IMR-90 (cell line): ENCODE measurements at regions not wholly inside any gene's neighbourhood (a gene's known extent, or its start where the extent isn't known, plus 50 kb on each side); places are given as distances from the start of the nearest gene placed in this dataset.

Experiments used
- ATAC-seq: fragments of 200-7000 bp; cut with Tn5 transposase; 2 replicates; pipeline ENCODE4 v1.9.1; 2020; ENCODE audit warnings: low read depth, mild to moderate bottlenecking, moderate library complexity
- BruUV-seq: library from RNA; stranded (reverse); fragments of 400-500 nt; replicated peaks from 2 replicates; lab custom pipeline; 2021; lab: Mats Ljungman, UMichigan
- CTCF ChIA-PET: fragments of 300-600 bp; formaldehyde crosslinking; extraction: SDS; loops from one replicate; lab custom pipeline; 2021; ENCODE audit warnings: antibody characterized with exemption; lab: Yijun Ruan, JAX
- POLR2A ChIA-PET: fragments of 300-600 bp; sonication (Branson Sonifier 250); formaldehyde crosslinking; loops from one replicate; lab custom pipeline; 2022; ENCODE audit warnings: antibody characterized with exemption; ENCODE audit not compliant: unreplicated experiment; lab: Charles Lee
- DNase-seq: peaks from one replicate; pipeline ENCODE4 v3.0.0; 2013
- H2AFZ ChIP-seq: replicated peaks from 2 replicates; pipeline ENCODE3; 2013; ENCODE audit warnings: low read length, mild to moderate bottlenecking; ENCODE audit not compliant: poor library complexity
- H2AK5ac ChIP-seq: 2 replicates; pipeline ENCODE4 v1.6.1; 2013; ENCODE audit warnings: low read depth, low read length, inconsistent platforms
- H2AK9ac ChIP-seq: replicated peaks from 2 replicates; pipeline ENCODE3; 2013; ENCODE audit warnings: mild to moderate bottlenecking, low read depth, low read length, moderate library complexity; ENCODE audit not compliant: poor library complexity
- H2BK120ac ChIP-seq: 2 replicates; pipeline ENCODE4 v1.6.1; 2013; ENCODE audit warnings: low read depth, low read length, inconsistent platforms
- H2BK15ac ChIP-seq: 3 replicates; pipeline ENCODE4 v1.6.1; 2013; ENCODE audit warnings: low read depth, low read length, inconsistent platforms
- H2BK20ac ChIP-seq: 2 replicates; pipeline ENCODE4 v1.6.1; 2013; ENCODE audit warnings: low read depth, mild to moderate bottlenecking, inconsistent platforms, low read length, moderate library complexity
- H2BK5ac ChIP-seq: 2 replicates; pipeline ENCODE4 v1.6.1; 2013; ENCODE audit warnings: mild to moderate bottlenecking, low read depth, low read length, inconsistent platforms; ENCODE audit not compliant: poor library complexity, severe bottlenecking
- H3K14ac ChIP-seq: replicated peaks from 2 replicates; pipeline ENCODE4 v1.6.1; 2013; ENCODE audit warnings: low read depth, low read length, inconsistent platforms
- H3K18ac ChIP-seq: 2 replicates; pipeline ENCODE4 v1.6.1; 2013; ENCODE audit warnings: low read depth, low read length, control low read depth
- H3K23ac ChIP-seq: 2 replicates; pipeline ENCODE4 v1.6.1; 2013; ENCODE audit warnings: low read depth, low read length, inconsistent platforms
- H3K27ac ChIP-seq: 2 replicates; pipeline ENCODE4 v1.5.1; 2013; ENCODE audit warnings: mild to moderate bottlenecking, control low read depth, low read length; ENCODE audit not compliant: insufficient read depth
- H3K27me3 ChIP-seq: 2 replicates; pipeline ENCODE4 v1.6.1; 2013; ENCODE audit warnings: low read length; ENCODE audit not compliant: control insufficient read depth, insufficient read depth
- H3K36me3 ChIP-seq: 2 replicates; pipeline ENCODE4 v1.6.1; 2013; ENCODE audit warnings: low read length, mixed read lengths; ENCODE audit not compliant: control insufficient read depth, insufficient read depth
- H3K4ac ChIP-seq: 2 replicates; pipeline ENCODE4 v1.6.1; 2013; ENCODE audit warnings: low read depth, low read length, inconsistent platforms
- H3K4me1 ChIP-seq: 2 replicates; pipeline ENCODE4 v1.6.1; 2013; ENCODE audit warnings: low read length, mixed read lengths; ENCODE audit not compliant: control insufficient read depth, insufficient read depth
- H3K4me2 ChIP-seq: 2 replicates; pipeline ENCODE4 v1.6.1; 2013; ENCODE audit warnings: low read depth, mild to moderate bottlenecking, control low read depth, low read length, moderate library complexity
- H3K4me3 ChIP-seq: 2 replicates; pipeline ENCODE4 v1.5.1; 2013; ENCODE audit warnings: low read depth, mild to moderate bottlenecking, control low read depth, low read length, moderate library complexity; ENCODE audit not compliant: insufficient read depth
- H3K56ac ChIP-seq: 2 replicates; pipeline ENCODE4 v1.6.1; 2013; ENCODE audit warnings: low read length, inconsistent platforms; ENCODE audit not compliant: insufficient read depth; ENCODE audit errors: extremely low read depth
- H3K79me1 ChIP-seq, 2 experiments: 2 replicates each; pipeline ENCODE4 v1.6.1; 2013; ENCODE audit warnings: low read length in 2 of 2, inconsistent platforms in 1 of 2, low read depth in 1 of 2
- H3K9ac ChIP-seq: 2 replicates; pipeline ENCODE4 v1.6.1; 2013; ENCODE audit warnings: low read depth, low read length, control low read depth
- H3K9me1 ChIP-seq: 2 replicates; pipeline ENCODE4 v1.6.1; 2013; ENCODE audit warnings: low read length, inconsistent platforms; ENCODE audit not compliant: insufficient read depth
- H3K9me3 ChIP-seq: 2 replicates; pipeline ENCODE4 v1.6.1; 2013; ENCODE audit warnings: low read length; ENCODE audit not compliant: control insufficient read depth, insufficient read depth
- H4K20me1 ChIP-seq: 2 replicates; pipeline ENCODE4 v1.6.1; 2013; ENCODE audit warnings: low read length, inconsistent platforms; ENCODE audit not compliant: insufficient read depth
- H4K5ac ChIP-seq: 2 replicates; pipeline ENCODE4 v1.6.1; 2013; ENCODE audit warnings: mild to moderate bottlenecking, low read depth, low read length, control low read depth
- H4K8ac ChIP-seq, 2 experiments: 2 replicates each; pipeline ENCODE4 v1.6.1; 2013; ENCODE audit warnings: low read depth in 2 of 2, low read length in 2 of 2, control low read depth in 1 of 2, inconsistent platforms in 1 of 2
- H4K91ac ChIP-seq: 2 replicates; pipeline ENCODE4 v1.6.1; 2013; ENCODE audit warnings: low read depth, low read length, inconsistent platforms; ENCODE audit not compliant: insufficient read depth
- BHLHE40 ChIP-seq: fragments of 150-350 bp; IDR thresholded peaks from 2 replicates; pipeline ENCODE4 v1.6.1; 2016; ENCODE audit warnings: mild to moderate bottlenecking, low read depth, low read length
- CEBPB ChIP-seq: IDR thresholded peaks from 2 replicates; pipeline ENCODE4 v1.6.1; 2012; ENCODE audit warnings: low read depth, low read length, improper control_type of control experiment
- CHD1 ChIP-seq: IDR thresholded peaks from 2 replicates; pipeline ENCODE4 v1.6.1; 2012; ENCODE audit warnings: low read depth, low read length, improper control_type of control experiment
- FOS ChIP-seq: fragments of 150-350 bp; IDR thresholded peaks from 2 replicates; pipeline ENCODE4 v1.6.1; 2016; ENCODE audit warnings: low read depth, low read length
- MAFK ChIP-seq: IDR thresholded peaks from 2 replicates; pipeline ENCODE4 v1.6.1; 2012; ENCODE audit warnings: low read depth, low read length, improper control_type of control experiment
- MAZ ChIP-seq: IDR thresholded peaks from 2 replicates; pipeline ENCODE4 v1.6.1; 2012; ENCODE audit warnings: low read depth, mild to moderate bottlenecking, low read length, improper control_type of control experiment, moderate library complexity, borderline replicate concordance
- MXI1 ChIP-seq: IDR thresholded peaks from 2 replicates; pipeline ENCODE4 v1.6.1; 2012; ENCODE audit warnings: low read depth, mild to moderate bottlenecking, low read length, moderate library complexity, borderline replicate concordance
- NFE2L2 ChIP-seq: fragments of 150-350 bp; IDR thresholded peaks from 2 replicates; pipeline ENCODE4 v1.6.1; 2016; ENCODE audit warnings: low read depth, mild to moderate bottlenecking, low read length
- POLR2A ChIP-seq: IDR thresholded peaks from 2 replicates; pipeline ENCODE4 v1.6.1; 2012; ENCODE audit warnings: mild to moderate bottlenecking, low read depth, low read length
- RAD21 ChIP-seq: IDR thresholded peaks from 2 replicates; pipeline ENCODE4 v1.6.1; 2012; ENCODE audit warnings: low read length, improper control_type of control experiment
- RCOR1 ChIP-seq: IDR thresholded peaks from 2 replicates; pipeline ENCODE4 v1.6.1; 2012; ENCODE audit warnings: mild to moderate bottlenecking, low read length, improper control_type of control experiment; ENCODE audit not compliant: insufficient replicate concordance
- RFX5 ChIP-seq: IDR thresholded peaks from 2 replicates; pipeline ENCODE4 v1.8.0; 2012; ENCODE audit warnings: low read depth, mild to moderate bottlenecking, low read length, moderate library complexity
- SMC3 ChIP-seq: fragments of 150-350 bp; IDR thresholded peaks from 2 replicates; pipeline ENCODE4 v1.6.1; 2016; ENCODE audit warnings: low read depth, mild to moderate bottlenecking, antibody characterized with exemption, low read length, moderate library complexity
- WGBS, 2 experiments: methylation state at CpG; one replicate each; pipeline versions ENCODE4 v1.1.5 to v1.1.7; 2013; ENCODE audit warnings: missing lambda C conversion rate in 2 of 2; ENCODE audit not compliant: insufficient read length in 1 of 2; ENCODE audit errors: extremely low coverage in 2 of 2; 5-methylcytosine and 5-hydroxymethylcytosine counted together
- dilution Hi-C: fragments of 300-500 bp; cut with HindIII; formaldehyde crosslinking; loops from one replicate; pipeline ENCODE4 v1.14.3; 2018; ENCODE audit warnings: low sequenced_read_pairs; ENCODE audit not compliant: unreplicated experiment
- in situ Hi-C: fragments of 300-500 bp; cut with MboI; formaldehyde crosslinking; loops from 3 replicates; pipeline ENCODE4 v1.14.3; 2019; ENCODE audit warnings: low sequenced_read_pairs, inconsistent platforms, mixed read lengths
- intact Hi-C: fragments of 100-400 bp; cut with micrococcal nuclease; formaldehyde crosslinking; loops from 2 replicates; pipeline ENCODE4 v1.10.0; 2022
- TF ChIP-seq, protein P1 (sequence below): fragments of 150-350 bp; IDR thresholded peaks from 2 replicates; pipeline ENCODE4 v1.6.1; 2017; ENCODE audit warnings: mild to moderate bottlenecking, antibody characterized with exemption, low read length, low read depth
- TF ChIP-seq, protein P2 (sequence below): fragments of 150-350 bp; IDR thresholded peaks from 2 replicates; pipeline ENCODE4 v1.6.1; 2016; ENCODE audit warnings: low read depth, mild to moderate bottlenecking, low read length, moderate library complexity, borderline replicate concordance
- TF ChIP-seq, protein P3 (sequence below): conservative IDR thresholded peaks from 2 replicates; pipeline ENCODE4 v1.5.1; 2012; ENCODE audit warnings: mild to moderate bottlenecking, low read depth, low read length, improper control_type of control experiment

DNA sequence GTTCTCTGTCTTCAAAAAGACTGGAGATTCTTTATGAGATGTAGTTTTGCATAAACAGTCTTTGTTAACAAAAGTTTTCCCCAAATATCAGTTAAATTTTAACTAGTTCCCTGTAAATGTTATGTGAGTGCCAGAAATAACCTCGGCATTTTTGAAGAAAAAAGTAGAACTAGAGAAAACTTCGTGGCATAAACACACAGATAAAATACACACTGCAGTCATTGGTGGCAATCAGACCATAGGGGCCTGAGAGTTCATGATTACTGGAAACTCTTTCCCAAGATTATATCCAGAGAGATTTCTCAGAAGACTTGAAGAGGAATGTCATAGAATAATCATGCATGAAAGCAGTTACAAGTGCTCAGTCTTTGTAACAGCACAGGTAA is 190.0 kb downstream of the MZT1 start:
- no peak overlapping the region for H2BK5ac ChIP-seq
- no CpG with 5 or more reads among the region's 2 CpGs for WGBS, 2 experiments
- no peaks in the 10 kb centered on the region for H3K36me3 ChIP-seq
- ChIA-PET POLR2A (no interaction called here), CTCF (no interaction called here)
- H3K4me1 ChIP-seq, result no peaks in the 10 kb centered on the region
- H3K4me3 ChIP-seq, result no peak overlapping the region
- no peak overlapping the region for H4K91ac ChIP-seq
- H3K79me1 ChIP-seq, result no peaks in the 10 kb centered on the region
- H2AK9ac ChIP-seq, result no peak overlapping the region
- no peak overlapping the region for H4K8ac ChIP-seq
- no peak overlapping the region for H2BK15ac ChIP-seq
- intact Hi-C loops, result no loop called here
- dilution Hi-C loops, result no loop called here
- no peak overlapping the region for H2BK20ac ChIP-seq
- H3K9me1 ChIP-seq, result no peaks in the 10 kb centered on the region
- in situ Hi-C loops, result no loop called here
- no peak overlapping the region for H2AK5ac ChIP-seq
- no peak overlapping the region for H3K23ac ChIP-seq
- no peak overlapping the region for H3K9ac ChIP-seq
- no peaks in the 10 kb centered on the region for H4K20me1 ChIP-seq
- BruUV-seq, result no TSS peak
- H3K56ac ChIP-seq, result no peak overlapping the region
- no peak for ATAC-seq
- H3K18ac ChIP-seq, result no peak overlapping the region
- H2AFZ ChIP-seq, result no peak overlapping the region
- TF ChIP-seq CEBPB (no peak), FOS (no peak), MAFK (no peak), RCOR1 (no peak), BHLHE40 (no peak), NFE2L2 (no peak), RFX5 (no peak), MXI1 (no peak), RAD21 (no peak), SMC3 (no peak), MAZ (no peak), CHD1 (no peak), POLR2A (no peak)
- TF ChIP-seq, protein P1, sequence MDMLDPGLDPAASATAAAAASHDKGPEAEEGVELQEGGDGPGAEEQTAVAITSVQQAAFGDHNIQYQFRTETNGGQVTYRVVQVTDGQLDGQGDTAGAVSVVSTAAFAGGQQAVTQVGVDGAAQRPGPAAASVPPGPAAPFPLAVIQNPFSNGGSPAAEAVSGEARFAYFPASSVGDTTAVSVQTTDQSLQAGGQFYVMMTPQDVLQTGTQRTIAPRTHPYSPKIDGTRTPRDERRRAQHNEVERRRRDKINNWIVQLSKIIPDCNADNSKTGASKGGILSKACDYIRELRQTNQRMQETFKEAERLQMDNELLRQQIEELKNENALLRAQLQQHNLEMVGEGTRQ, result no peak
- TF ChIP-seq, protein P2, sequence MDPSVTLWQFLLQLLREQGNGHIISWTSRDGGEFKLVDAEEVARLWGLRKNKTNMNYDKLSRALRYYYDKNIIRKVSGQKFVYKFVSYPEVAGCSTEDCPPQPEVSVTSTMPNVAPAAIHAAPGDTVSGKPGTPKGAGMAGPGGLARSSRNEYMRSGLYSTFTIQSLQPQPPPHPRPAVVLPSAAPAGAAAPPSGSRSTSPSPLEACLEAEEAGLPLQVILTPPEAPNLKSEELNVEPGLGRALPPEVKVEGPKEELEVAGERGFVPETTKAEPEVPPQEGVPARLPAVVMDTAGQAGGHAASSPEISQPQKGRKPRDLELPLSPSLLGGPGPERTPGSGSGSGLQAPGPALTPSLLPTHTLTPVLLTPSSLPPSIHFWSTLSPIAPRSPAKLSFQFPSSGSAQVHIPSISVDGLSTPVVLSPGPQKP, result no peak
- TF ChIP-seq, protein P3, sequence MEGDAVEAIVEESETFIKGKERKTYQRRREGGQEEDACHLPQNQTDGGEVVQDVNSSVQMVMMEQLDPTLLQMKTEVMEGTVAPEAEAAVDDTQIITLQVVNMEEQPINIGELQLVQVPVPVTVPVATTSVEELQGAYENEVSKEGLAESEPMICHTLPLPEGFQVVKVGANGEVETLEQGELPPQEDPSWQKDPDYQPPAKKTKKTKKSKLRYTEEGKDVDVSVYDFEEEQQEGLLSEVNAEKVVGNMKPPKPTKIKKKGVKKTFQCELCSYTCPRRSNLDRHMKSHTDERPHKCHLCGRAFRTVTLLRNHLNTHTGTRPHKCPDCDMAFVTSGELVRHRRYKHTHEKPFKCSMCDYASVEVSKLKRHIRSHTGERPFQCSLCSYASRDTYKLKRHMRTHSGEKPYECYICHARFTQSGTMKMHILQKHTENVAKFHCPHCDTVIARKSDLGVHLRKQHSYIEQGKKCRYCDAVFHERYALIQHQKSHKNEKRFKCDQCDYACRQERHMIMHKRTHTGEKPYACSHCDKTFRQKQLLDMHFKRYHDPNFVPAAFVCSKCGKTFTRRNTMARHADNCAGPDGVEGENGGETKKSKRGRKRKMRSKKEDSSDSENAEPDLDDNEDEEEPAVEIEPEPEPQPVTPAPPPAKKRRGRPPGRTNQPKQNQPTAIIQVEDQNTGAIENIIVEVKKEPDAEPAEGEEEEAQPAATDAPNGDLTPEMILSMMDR, result no peak
- no peak overlapping the region for H3K4me2 ChIP-seq
- no peak overlapping the region for H2BK120ac ChIP-seq
- H3K14ac ChIP-seq, result no peak overlapping the region
- H3K4ac ChIP-seq, result no peak overlapping the region
- no peak for DNase-seq
- H4K5ac ChIP-seq, result no peak overlapping the region
- no peaks in the 10 kb centered on the region for H3K27me3 ChIP-seq
- no peak overlapping the region for H3K27ac ChIP-seq
- 0 out of 2 replicates have a peak, but pooled peaks cover 2% of the 10 kb centered on the region for H3K9me3 ChIP-seq
